Kidney epithelial cell (primary cell): ENCODE measurements at regions not wholly inside any gene's neighbourhood (a gene's known extent, or its start where the extent isn't known, plus 50 kb on each side); places are given as distances from the start of the nearest gene placed in this dataset.

ENCODE experiments used
- DNase-seq: peaks from one replicate; pipeline ENCODE4 v3.0.0-alpha.2; 2010; ENCODE audit warnings: low read depth
- H3K27me3 ChIP-seq: 2 replicates; pipeline ENCODE4 v1.6.0; 2011; ENCODE audit warnings: low read length; ENCODE audit not compliant: control insufficient read depth, insufficient read depth
- H3K36me3 ChIP-seq: 2 replicates; pipeline ENCODE4 v1.5.1; 2011; ENCODE audit warnings: low read length; ENCODE audit not compliant: control insufficient read depth, insufficient read depth
- H3K4me3 ChIP-seq: 2 replicates; pipeline ENCODE4 v1.5.1; 2011; ENCODE audit warnings: low read depth, mild to moderate bottlenecking, control low read depth, low read length
- CTCF ChIP-seq: IDR thresholded peaks from 2 replicates; pipeline ENCODE4 v1.5.1; 2011; ENCODE audit warnings: mild to moderate bottlenecking, moderate library complexity, low read length, control low read depth, inconsistent platforms; ENCODE audit not compliant: insufficient read depth, poor library complexity, severe bottlenecking

- DNase-seq: no peak
- H3K4me3 ChIP-seq: no peak overlapping the region
- no peak for TF ChIP-seq CTCF
- H3K36me3 ChIP-seq: no peaks in the 10 kb centered on the region
- no peaks in the 10 kb centered on the region for H3K27me3 ChIP-seq
These were observed 1129.5 kb downstream of the PLA2G4A start for GRCh38 chr1:187958207-187958606.

GRCh38 chr1:187959062-187959461 is 1130.3 kb downstream of the PLA2G4A start:
- no peak for TF ChIP-seq CTCF
- no peak for DNase-seq
- Histone ChIP-seq H3K36me3 (no peaks in the 10 kb centered on the region), H3K4me3 (no peak overlapping the region), H3K27me3 (no peaks in the 10 kb centered on the region)

GRCh38 chr1:187960125-187960638 is 1131.4 kb downstream of the PLA2G4A start:
- DNase-seq: no peak
- Histone ChIP-seq H3K4me3 (no peak overlapping the region), H3K27me3 (no peaks in the 10 kb centered on the region), H3K36me3 (no peaks in the 10 kb centered on the region)
- no peak for TF ChIP-seq CTCF

GRCh38 chr1:187961895-187962294 is 1133.1 kb downstream of the PLA2G4A start:
- no peaks in the 10 kb centered on the region for H3K36me3 ChIP-seq
- H3K4me3 ChIP-seq: no peak overlapping the region
- H3K27me3 ChIP-seq: no peaks in the 10 kb centered on the region
- DNase-seq: no peak
- no peak for TF ChIP-seq CTCF

GRCh38 chr1:187971851-187972250 is 1143.1 kb downstream of the PLA2G4A start:
- no peaks in the 10 kb centered on the region for H3K36me3 ChIP-seq
- no peak for TF ChIP-seq CTCF
- H3K4me3 ChIP-seq: no peak overlapping the region
- no peaks in the 10 kb centered on the region for H3K27me3 ChIP-seq
- no peak for DNase-seq

GRCh38 chr1:187977298-187977697 is 1148.5 kb downstream of the PLA2G4A start:
- Histone ChIP-seq H3K27me3 (no peaks in the 10 kb centered on the region), H3K4me3 (no peak overlapping the region), H3K36me3 (no peaks in the 10 kb centered on the region)
- TF ChIP-seq CTCF: no peak
- DNase-seq: no peak
